SJSA1 (cell line): ENCODE measurements at regions not wholly inside any gene's neighbourhood (a gene's known extent, or its start where the extent isn't known, plus 50 kb on each side); places are given as distances from the start of the nearest gene placed in this dataset.

Source experiments
- DNase-seq, 2 experiments: peaks; one replicate each; pipeline ENCODE4 v3.0.0-alpha.2; 2015 to 2020; ENCODE audit warnings: low spot score in 2 of 2, low read depth in 1 of 2
- H3K27ac ChIP-seq: fragments of 250-450 bp; sonication (Bioruptor Pico); 2 replicates; pipeline ENCODE4 v1.5.1; 2020; ENCODE audit warnings: mild to moderate bottlenecking, moderate library complexity
- H3K27me3 ChIP-seq: fragments of 250-450 bp; sonication (Bioruptor Pico); replicated peaks from 2 replicates; pipeline ENCODE4 v1.5.1; 2020; ENCODE audit warnings: mild to moderate bottlenecking, moderate library complexity
- H3K36me3 ChIP-seq: fragments of 250-450 bp; sonication (Bioruptor Pico); 2 replicates; pipeline ENCODE4 v1.5.1; 2020; ENCODE audit warnings: mild to moderate bottlenecking
- H3K4me1 ChIP-seq: fragments of 250-450 bp; sonication (Bioruptor Pico); replicated peaks from 2 replicates; pipeline ENCODE4 v1.6.1; 2021; ENCODE audit warnings: mild to moderate bottlenecking
- H3K4me3 ChIP-seq: fragments of 250-450 bp; sonication (Bioruptor Pico); 2 replicates; pipeline ENCODE4 v1.5.1; 2020; ENCODE audit warnings: mild to moderate bottlenecking
- H3K9me3 ChIP-seq: fragments of 250-450 bp; sonication (Bioruptor Pico); replicated peaks from 2 replicates; pipeline ENCODE4 v1.5.1; 2020; ENCODE audit warnings: mild to moderate bottlenecking

- Histone ChIP-seq H3K9me3 (0 out of 2 replicates have a peak, but pooled peaks cover 2% of the 10 kb centered on the region), H3K4me3 (no peak overlapping the region)
- DNase-seq, result peak in 1 of 2 experiments; percentile 25
These were observed 89.1 kb upstream of the TRIM48 start for GRCh38 chr11:55172734-55173415.

More at GRCh38 chr11:55172734-55173415, 89.1 kb upstream of the TRIM48 start:
- H3K27ac ChIP-seq, result no peak overlapping the region
- no peaks in the 10 kb centered on the region for H3K4me1 ChIP-seq
- H3K36me3 ChIP-seq, result no peaks in the 10 kb centered on the region
- H3K27me3 ChIP-seq, result no peaks in the 10 kb centered on the region
